ENCODE measurements at regions not wholly inside any gene's neighbourhood (a gene's known extent, or its start where the extent isn't known, plus 50 kb on each side); places are given as distances from the start of the nearest gene placed in this dataset.
"Not testable (repeated sequence)": the region's sequence is repeated elsewhere in the genome, so short reads cannot be mapped to it uniquely, and the experiment has no call there.

- no peak for DNase-seq
Measured at GRCh38 chr2:236417150-236417549, 152.5 kb upstream of the ACKR3 start.

GRCh38 chr2:236430584-236430983 is 139.0 kb upstream of the ACKR3 start:
- DNase-seq = no peak

- DNase-seq = no peak
Measured at GRCh38 chr2:236434593-236434992, 135.0 kb upstream of the ACKR3 start.

- no peak for DNase-seq
Measured at GRCh38 chr2:236440110-236440881, 129.3 kb upstream of the ACKR3 start.

GRCh38 chr2:236444187-236444586 is 125.4 kb upstream of the ACKR3 start:
- no peak for DNase-seq

GRCh38 chr2:236445678-236446077 is 123.9 kb upstream of the ACKR3 start:
- no peak for DNase-seq

DNA sequence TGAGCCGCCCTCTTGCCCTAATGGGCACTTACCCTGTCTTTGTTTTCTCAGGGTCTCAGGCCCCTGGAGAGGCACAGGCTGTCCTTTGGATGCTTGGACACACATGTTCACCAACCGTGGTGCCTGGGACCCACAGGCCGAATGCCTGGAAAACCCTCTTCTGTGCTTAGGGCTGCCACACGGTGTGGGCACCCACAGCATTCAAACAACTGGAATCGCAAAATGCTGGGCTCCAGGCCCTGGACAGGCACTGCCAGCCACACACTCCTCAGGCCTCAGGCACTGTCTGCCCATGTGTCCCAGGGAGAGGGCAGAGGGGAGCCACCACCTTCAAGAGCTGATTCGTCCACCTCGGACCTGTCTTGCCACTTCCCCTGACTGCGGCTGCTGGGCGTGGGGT is 123.1 kb upstream of the ACKR3 start:
- DNase-seq = no peak

DNA sequence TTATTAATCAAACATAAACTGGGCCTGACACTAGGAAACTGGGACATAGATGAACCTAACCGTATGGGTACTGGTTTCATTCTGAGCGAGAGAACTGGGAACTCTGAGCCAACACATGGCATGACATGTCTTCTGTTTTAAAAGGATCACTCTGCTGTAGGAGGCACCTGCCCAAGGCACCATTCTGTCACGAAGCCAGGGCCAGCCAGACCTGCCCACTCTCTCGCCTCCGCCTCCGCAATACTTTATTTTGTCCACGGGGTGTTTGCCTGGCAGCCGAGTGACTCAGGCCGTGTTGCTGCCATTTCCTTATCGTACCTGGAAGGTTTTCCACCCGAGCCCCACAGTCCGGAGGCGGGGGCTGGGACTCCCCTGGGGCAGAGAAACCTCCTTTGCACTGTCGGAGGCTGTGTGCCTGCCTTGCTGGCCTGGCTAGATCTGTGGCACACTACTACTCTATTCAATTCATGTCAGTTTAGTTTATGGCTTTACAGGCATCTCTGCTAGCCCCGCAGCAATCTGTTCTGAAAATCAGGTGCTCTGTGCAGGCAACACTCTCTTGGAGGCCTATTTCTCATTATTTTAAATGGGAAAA is 120.4 kb upstream of the ACKR3 start:
- peak; percentile 43 for DNase-seq

DNA sequence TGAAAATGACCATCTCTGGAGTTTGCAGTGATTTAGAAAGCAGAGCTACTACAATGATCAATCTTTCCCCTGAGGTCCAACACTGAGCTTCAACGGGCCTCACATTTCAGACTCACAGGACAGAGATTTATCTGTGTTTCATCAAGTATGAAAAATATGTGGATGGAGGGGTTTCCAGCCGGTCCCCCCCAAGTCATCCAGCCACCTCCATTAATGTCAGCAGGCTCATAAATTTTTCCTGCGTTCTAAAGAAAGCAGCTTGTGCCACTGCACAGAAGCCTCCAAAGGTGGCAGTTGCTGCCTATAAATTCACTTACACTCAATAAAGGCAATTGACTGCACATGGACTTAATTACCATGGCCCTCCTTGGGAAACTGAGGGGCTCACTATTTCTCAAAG is 117.4 kb upstream of the ACKR3 start:
- DNase-seq = no peak

DNA sequence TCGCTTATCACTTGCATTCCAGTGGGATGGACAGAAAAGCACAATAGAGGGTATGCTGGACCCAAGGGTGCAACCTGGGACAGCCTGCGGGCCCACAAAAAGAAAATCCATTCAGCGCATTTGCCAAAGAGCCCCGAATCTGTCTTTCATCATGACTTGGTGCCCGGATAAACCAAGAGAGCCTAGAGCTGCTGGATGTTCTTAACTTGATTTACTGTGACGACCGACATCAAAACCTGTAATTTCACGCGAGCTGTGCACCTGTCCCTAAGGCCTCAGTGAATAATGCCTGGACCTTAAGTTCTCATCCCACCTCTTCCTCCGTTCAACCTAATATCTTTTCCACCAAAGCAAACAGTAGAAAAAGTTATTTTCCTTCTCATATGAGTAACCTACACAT is 115.5 kb upstream of the ACKR3 start:
- DNase-seq = no peak

DNA sequence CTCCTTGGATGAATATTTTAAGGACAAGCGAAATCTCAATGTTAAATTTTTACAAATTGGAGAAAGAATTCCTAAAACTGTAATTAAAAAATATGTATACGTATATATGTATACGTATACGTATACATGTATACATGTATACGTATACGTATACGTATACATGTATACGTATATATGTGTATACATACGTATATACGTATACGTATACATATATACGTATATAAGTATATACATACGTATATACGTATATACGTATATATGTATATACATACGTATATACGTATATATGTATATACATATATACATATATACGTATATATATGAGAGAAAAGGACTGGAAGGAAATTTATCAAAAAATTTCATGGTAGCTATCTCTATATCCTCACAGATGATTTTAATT is 110.2 kb upstream of the ACKR3 start:
- no peak for DNase-seq

GRCh38 chr2:236464140-236464539 is 105.5 kb upstream of the ACKR3 start:
- no peak for DNase-seq

DNA sequence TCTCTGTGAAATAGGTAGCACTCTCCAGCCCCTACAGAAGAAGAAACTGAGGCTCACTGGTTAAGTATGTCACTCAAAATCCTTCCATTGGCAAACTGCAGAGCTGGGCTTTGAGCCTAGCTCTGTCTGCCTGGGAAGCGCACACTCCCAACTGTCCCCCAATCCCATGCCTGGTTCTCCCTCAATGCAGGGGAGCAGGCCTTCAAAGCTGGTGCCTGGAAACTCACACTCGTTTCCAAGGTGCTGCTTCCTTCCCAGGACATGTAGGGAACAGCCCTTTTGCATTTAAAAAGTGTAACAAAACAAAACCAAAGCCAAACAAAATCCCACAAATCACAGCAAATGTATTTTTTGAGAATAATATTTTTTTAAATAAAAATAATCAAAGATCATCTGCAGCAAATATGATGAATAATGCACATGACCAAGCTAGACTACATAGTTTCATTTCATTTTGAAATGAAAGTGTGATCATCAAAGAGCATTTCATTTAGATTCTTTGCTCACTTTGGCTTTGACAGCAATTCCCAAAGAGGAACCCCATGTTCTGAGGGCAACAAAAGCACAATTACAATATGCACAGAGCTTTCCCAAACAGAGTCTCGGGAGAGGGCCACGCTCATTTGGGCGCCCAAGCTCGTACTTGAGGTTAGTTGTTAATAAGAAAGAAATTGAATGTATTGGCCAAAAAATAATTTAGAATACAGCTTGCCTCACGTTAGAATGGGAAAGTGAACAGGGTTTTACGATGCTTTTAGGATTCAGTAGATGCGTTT is 96.7 kb upstream of the ACKR3 start:
- DNase-seq = no peak

DNA sequence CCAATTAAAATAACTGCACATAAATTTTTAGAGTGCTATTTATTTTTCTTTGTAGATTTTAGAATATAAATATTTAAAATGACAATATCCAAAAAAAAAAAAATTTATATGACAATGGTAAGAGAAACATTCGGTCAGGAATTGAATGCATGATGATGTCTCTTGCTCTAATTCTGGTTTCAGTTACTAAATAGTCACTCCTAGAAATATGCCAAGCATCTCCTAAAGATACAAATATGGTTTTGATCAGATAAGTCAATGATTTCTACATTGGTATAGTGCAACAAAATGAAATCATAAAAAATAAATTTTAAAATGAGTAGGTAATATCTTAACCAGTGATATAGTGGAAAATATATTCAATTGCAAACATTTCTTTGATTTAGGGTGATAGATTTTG is 95.9 kb upstream of the ACKR3 start:
- DNase-seq = no peak

GRCh38 chr2:236479814-236480213 is 89.8 kb upstream of the ACKR3 start:
- no peak for DNase-seq

- no peak for DNase-seq
Measured at GRCh38 chr2:236483102-236483501, 86.5 kb upstream of the ACKR3 start.

DNA sequence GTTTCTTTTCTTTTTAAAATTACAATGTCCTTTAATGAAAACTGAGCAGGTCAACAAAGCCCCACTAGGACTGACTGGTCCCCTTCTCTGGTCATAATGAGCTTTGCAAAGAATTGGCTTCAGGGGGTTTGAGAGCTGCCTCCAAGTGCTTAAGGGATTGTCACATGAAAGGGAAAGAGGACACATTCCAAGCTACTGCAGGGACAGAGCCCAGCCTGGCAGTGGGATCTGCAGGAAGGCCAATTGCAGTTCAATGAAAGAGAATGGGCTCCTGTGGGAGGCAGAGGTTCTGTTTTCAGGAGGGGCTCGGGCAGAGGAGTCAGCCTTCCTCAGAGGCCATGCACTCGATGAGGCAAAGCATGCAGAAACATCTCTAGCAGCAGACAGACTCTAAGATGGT is 84.1 kb upstream of the ACKR3 start:
- no peak for DNase-seq

- not testable (repeated sequence) for DNase-seq
Measured at GRCh38 chr2:236489083-236489482, 80.5 kb upstream of the ACKR3 start.

DNA sequence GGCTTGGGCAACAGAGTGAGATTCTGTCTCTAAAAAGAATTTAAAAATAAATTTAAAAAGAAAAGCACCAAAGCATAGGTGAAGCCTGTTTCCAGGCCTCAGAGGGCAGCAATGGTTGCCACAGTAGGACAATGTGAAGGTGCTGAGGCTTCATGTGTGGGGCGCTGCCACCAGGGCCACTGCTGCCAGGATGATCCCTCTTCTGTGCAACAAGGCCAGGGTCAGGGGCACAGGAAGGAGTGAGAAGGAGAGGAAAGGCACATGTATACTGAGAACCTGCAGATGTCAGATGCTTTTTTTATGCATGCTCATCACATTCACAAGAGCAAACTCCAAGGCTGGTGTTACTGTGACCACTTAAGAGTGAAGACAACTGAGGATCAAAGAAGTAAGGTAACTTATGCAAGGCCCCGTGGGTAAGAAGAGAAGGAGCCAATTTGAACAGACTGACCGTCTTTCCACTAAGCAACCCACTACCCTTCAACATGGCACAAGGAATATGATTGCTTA is 79.7 kb upstream of the ACKR3 start:
- DNase-seq = no peak

DNA sequence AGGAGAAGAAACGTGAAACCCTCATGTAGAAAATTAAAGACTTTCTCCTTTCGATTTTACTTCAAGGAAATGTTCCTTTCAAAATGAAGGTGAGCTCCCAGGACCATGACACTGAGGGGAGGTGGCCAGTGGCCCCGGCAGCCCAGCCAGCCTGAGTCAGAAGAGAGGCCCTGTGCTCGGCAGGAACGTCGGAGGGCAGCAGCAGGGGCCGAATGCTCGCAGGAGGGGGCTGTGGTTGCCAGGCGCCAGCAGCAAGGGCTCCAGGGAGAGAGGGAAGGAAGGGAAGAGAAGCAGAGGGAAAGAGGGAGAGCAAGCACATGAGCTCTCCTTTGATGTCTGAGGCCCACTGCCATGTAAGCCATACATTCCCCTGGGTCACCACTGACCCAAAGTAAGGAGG is 73.3 kb upstream of the ACKR3 start:
- DNase-seq = no peak

DNA sequence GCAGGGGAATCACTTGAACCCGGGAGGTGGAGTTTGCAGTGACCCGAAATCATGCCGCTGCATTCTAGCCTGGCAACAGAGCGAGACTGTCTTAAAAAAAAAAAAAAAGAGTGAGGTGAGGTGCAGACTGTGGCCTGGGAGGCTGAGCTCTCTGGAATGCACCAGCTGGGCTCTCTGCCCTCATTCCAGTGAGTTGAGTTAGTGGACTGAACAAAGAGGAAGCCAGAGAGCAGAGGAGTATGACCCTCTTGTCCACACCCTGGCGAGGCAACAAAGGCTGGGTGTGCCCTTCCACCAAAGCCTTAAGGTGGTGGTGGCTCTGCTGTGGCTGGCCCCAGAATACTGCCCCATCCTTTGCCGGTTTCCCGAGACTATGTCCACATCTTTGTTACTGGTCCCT is 71.3 kb upstream of the ACKR3 start:
- DNase-seq = no peak

DNA sequence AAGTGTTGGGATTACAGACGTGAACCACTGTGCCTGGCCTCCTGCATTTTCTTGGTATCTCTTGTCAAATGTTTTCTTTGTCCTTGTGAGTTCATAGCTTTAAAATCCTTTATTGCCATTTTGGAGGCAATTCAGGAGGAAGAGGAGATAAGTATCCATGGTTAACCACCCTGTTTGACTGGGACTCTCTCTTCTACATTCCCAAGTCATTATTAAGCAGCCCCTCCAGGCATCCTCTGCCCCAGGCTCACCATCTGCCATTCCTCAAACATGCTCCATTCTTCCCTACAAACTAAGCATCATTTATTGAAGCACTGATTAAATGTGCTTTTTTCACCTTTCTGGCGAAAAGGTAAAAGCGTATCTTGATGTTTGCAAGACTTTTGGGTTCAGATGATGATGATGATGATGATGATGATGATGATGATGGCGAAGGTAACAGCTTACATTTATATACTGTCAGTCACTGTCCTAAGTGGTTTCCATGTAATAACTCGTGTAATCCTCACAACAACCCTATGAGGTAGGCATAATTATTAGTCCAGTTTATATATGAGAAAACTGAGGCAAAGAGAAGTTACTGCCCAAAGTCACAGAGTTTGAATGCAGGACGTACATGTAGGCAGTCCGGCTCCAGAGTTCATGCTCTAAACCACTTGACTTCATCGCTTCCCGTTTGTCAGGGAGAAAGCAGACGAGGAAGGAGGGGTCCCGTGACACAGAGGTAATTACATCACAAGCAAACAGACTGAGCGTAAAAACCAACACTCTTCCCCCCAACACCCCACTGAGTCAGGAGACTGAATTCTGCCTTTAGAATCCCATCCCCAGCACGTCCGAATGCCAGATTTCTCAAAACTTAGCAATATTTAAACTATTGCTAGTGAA is 69.7 kb upstream of the ACKR3 start:
- no peak for DNase-seq

GRCh38 chr2:236501026-236501425 is 68.6 kb upstream of the ACKR3 start:
- DNase-seq = no peak
